ENCODE measurements at regions not wholly inside any gene's neighbourhood (a gene's known extent, or its start where the extent isn't known, plus 50 kb on each side); places are given as distances from the start of the nearest gene placed in this dataset.

GRCh38 chr13:111541345-111541744 lies 220.9 kb downstream of the TEX29 start:
- no peak overlapping the region for H3K4me3 ChIP-seq (ENCODE audit: low read length)
- H4K20me1 ChIP-seq (ENCODE audit: insufficient read depth, low read length), result no peaks in the 10 kb centered on the region
- H3K4me2 ChIP-seq (ENCODE audit: low read depth, low read length), result no peak overlapping the region
- no peak for DNase-seq
- no peak overlapping the region for H3K9ac ChIP-seq (ENCODE audit: low read length)
- H3K27ac ChIP-seq (ENCODE audit: low read length), result no peak overlapping the region
- TF ChIP-seq EZH2phosphoT487 (IDR thresholded peaks at IDR 0.05; ENCODE audit: low read length) (no peak), CTCF (IDR thresholded peaks at IDR 0.05; ENCODE audit: low read length) (no peak), EZH2 (optimal IDR thresholded peaks at IDR 0.05; ENCODE audit: low read depth, low read length) (no peak)
- no peaks in the 10 kb centered on the region for H3K27me3 ChIP-seq (replicated peaks; ENCODE audit: insufficient read depth, low read length)
- no peak overlapping the region for H2AFZ ChIP-seq (ENCODE audit: low read length)
- no peaks in the 10 kb centered on the region for H3F3A ChIP-seq (ENCODE audit: insufficient read depth, low read length)
- H3K79me2 ChIP-seq (ENCODE audit: low read length), result peaks cover 29% of the 10 kb centered on the region
- no peaks in the 10 kb centered on the region for H3K9me2 ChIP-seq (replicated peaks; ENCODE audit: insufficient read depth, low read length)
- H3K4me1 ChIP-seq (ENCODE audit: low read length), result no peaks in the 10 kb centered on the region
- no peaks in the 10 kb centered on the region; the same call in 1 of the 2 replicates for H3K36me3 ChIP-seq (replicated peaks; ENCODE audit: insufficient read depth, low read length)
- H3K9me3 ChIP-seq (replicated peaks; ENCODE audit: insufficient read depth, low read length), result no peaks in the 10 kb centered on the region

GRCh38 chr13:111541752-111542529 lies 221.5 kb downstream of the TEX29 start:
- TF ChIP-seq EZH2 (optimal IDR thresholded peaks at IDR 0.05; ENCODE audit: low read depth, low read length) (no peak), EZH2phosphoT487 (IDR thresholded peaks at IDR 0.05; ENCODE audit: low read length) (no peak), CTCF (IDR thresholded peaks at IDR 0.05; ENCODE audit: low read length) (no peak)
- H3K4me1 ChIP-seq (ENCODE audit: low read length), result no peaks in the 10 kb centered on the region
- no peak for DNase-seq
- H3K9me2 ChIP-seq (replicated peaks; ENCODE audit: insufficient read depth, low read length), result no peaks in the 10 kb centered on the region
- no peaks in the 10 kb centered on the region for H3K9me3 ChIP-seq (replicated peaks; ENCODE audit: insufficient read depth, low read length)
- H3K4me2 ChIP-seq (ENCODE audit: low read depth, low read length), result no peak overlapping the region
- no peaks in the 10 kb centered on the region for H4K20me1 ChIP-seq (ENCODE audit: insufficient read depth, low read length)
- no peak overlapping the region for H3K27ac ChIP-seq (ENCODE audit: low read length)
- no peak overlapping the region for H2AFZ ChIP-seq (ENCODE audit: low read length)
- H3K9ac ChIP-seq (ENCODE audit: low read length), result no peak overlapping the region
- H3F3A ChIP-seq (ENCODE audit: insufficient read depth, low read length), result no peaks in the 10 kb centered on the region
- no peaks in the 10 kb centered on the region; the same call in 1 of the 2 replicates for H3K36me3 ChIP-seq (replicated peaks; ENCODE audit: insufficient read depth, low read length)
- no peaks in the 10 kb centered on the region for H3K27me3 ChIP-seq (replicated peaks; ENCODE audit: insufficient read depth, low read length)
- no peak overlapping the region for H3K4me3 ChIP-seq (ENCODE audit: low read length)
- H3K79me2 ChIP-seq (ENCODE audit: low read length), result peaks cover 33% of the 10 kb centered on the region

- H3K27ac ChIP-seq (ENCODE audit: low read length), result no peak overlapping the region
- no peak overlapping the region for H3K9ac ChIP-seq (ENCODE audit: low read length)
- H4K20me1 ChIP-seq (ENCODE audit: insufficient read depth, low read length), result no peaks in the 10 kb centered on the region
- TF ChIP-seq CTCF (IDR thresholded peaks at IDR 0.05; ENCODE audit: low read length) (no peak), EZH2phosphoT487 (IDR thresholded peaks at IDR 0.05; ENCODE audit: low read length) (no peak), EZH2 (optimal IDR thresholded peaks at IDR 0.05; ENCODE audit: low read depth, low read length) (no peak)
- no peaks in the 10 kb centered on the region for H3K27me3 ChIP-seq (replicated peaks; ENCODE audit: insufficient read depth, low read length)
- no peak overlapping the region for H2AFZ ChIP-seq (ENCODE audit: low read length)
- DNase-seq, result no peak
- peaks cover 29% of the 10 kb centered on the region for H3K79me2 ChIP-seq (ENCODE audit: low read length)
- no peaks in the 10 kb centered on the region for H3F3A ChIP-seq (ENCODE audit: insufficient read depth, low read length)
- no peak overlapping the region for H3K4me3 ChIP-seq (ENCODE audit: low read length)
- H3K9me2 ChIP-seq (replicated peaks; ENCODE audit: insufficient read depth, low read length), result no peaks in the 10 kb centered on the region
- no peak overlapping the region for H3K4me2 ChIP-seq (ENCODE audit: low read depth, low read length)
- no peaks in the 10 kb centered on the region for H3K4me1 ChIP-seq (ENCODE audit: low read length)
- H3K9me3 ChIP-seq (replicated peaks; ENCODE audit: insufficient read depth, low read length), result no peaks in the 10 kb centered on the region
- H3K36me3 ChIP-seq (replicated peaks; ENCODE audit: insufficient read depth, low read length), result no peaks in the 10 kb centered on the region; the same call in 1 of the 2 replicates
Observed at GRCh38 chr13:111542530-111543341, 222.3 kb downstream of the TEX29 start.
